Choroid plexus epithelial cell (primary cell): ENCODE measurements at regions not wholly inside any gene's neighbourhood (a gene's known extent, or its start where the extent isn't known, plus 50 kb on each side); places are given as distances from the start of the nearest gene placed in this dataset.

Experiments
- DNase-seq: peaks from one replicate; pipeline ENCODE4 v3.0.0-alpha.2; 2010; ENCODE audit warnings: low read depth
- H3K4me3 ChIP-seq: 2 replicates; pipeline ENCODE4 v1.5.1; 2011; ENCODE audit warnings: low read depth, mild to moderate bottlenecking, control low read depth, low read length, moderate library complexity
- CTCF ChIP-seq: conservative IDR thresholded peaks from 2 replicates; pipeline ENCODE4 v1.5.1; 2011; ENCODE audit warnings: low read depth, mild to moderate bottlenecking, control low read depth, inconsistent platforms, low read length, moderate library complexity

GRCh38 chr6:95280686-95281273 lies 296.6 kb upstream of the MANEA start:
- H3K4me3 ChIP-seq: no peak overlapping the region
- peak; percentile 71 for TF ChIP-seq CTCF
- peak; percentile 81 for DNase-seq

- H3K4me3 ChIP-seq: no peak overlapping the region
- TF ChIP-seq CTCF: no peak
- no peak for DNase-seq
Measured at GRCh38 chr6:95285881-95286280, 291.5 kb upstream of the MANEA start.

GRCh38 chr6:95286874-95287273 lies 290.5 kb upstream of the MANEA start:
- H3K4me3 ChIP-seq: no peak overlapping the region
- no peak for TF ChIP-seq CTCF
- no peak for DNase-seq

- no peak overlapping the region for H3K4me3 ChIP-seq
- no peak for DNase-seq
- no peak for TF ChIP-seq CTCF
Measured at GRCh38 chr6:95288251-95288650, 289.1 kb upstream of the MANEA start.

- no peak overlapping the region for H3K4me3 ChIP-seq
- no peak for TF ChIP-seq CTCF
- DNase-seq: no peak
Measured at GRCh38 chr6:95292011-95292410, 285.3 kb upstream of the MANEA start.

- no peak overlapping the region for H3K4me3 ChIP-seq
- no peak for TF ChIP-seq CTCF
- no peak for DNase-seq
Measured at GRCh38 chr6:95293257-95293656, 284.1 kb upstream of the MANEA start.

GRCh38 chr6:95294043-95294442 lies 283.3 kb upstream of the MANEA start:
- DNase-seq: no peak
- TF ChIP-seq CTCF: no peak
- no peak overlapping the region for H3K4me3 ChIP-seq
